ENCODE measurements at regions not wholly inside any gene's neighbourhood (a gene's known extent, or its start where the extent isn't known, plus 50 kb on each side); places are given as distances from the start of the nearest gene placed in this dataset.

DNA sequence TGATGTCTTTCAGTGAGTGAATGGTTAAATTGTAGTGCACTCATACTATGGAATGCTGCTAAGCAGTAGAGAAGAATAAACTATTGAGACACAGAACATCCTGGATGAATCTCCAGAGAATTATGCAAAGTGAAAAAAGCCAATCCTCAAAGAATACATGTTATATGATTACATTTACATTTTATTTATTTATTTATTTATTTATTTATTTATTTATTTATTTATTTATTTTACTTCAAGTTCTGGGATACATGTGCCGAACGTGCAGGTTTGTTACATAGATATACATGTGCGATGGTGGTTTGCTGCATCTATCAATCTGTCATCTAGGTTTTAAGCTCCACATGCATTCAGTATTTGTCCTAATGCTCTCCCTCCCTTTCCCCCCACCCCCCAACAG, 175.8 kb upstream of the VGLL2 start:
- Mint-ChIP-seq H3K27ac (no peak overlapping the region), H3K9me3 (ENCODE audit: low read depth) (peaks cover 26% of the 10 kb centered on the region), H3K4me1 (ENCODE audit: low read depth) (peaks cover 5% of the 10 kb centered on the region), H3K4me3 (ENCODE audit: low read depth) (no peak overlapping the region), H3K27me3 (no peaks in the 10 kb centered on the region), H3K36me3 (ENCODE audit: insufficient read depth) (no peaks in the 10 kb centered on the region)
- TF ChIP-seq, protein P1, sequence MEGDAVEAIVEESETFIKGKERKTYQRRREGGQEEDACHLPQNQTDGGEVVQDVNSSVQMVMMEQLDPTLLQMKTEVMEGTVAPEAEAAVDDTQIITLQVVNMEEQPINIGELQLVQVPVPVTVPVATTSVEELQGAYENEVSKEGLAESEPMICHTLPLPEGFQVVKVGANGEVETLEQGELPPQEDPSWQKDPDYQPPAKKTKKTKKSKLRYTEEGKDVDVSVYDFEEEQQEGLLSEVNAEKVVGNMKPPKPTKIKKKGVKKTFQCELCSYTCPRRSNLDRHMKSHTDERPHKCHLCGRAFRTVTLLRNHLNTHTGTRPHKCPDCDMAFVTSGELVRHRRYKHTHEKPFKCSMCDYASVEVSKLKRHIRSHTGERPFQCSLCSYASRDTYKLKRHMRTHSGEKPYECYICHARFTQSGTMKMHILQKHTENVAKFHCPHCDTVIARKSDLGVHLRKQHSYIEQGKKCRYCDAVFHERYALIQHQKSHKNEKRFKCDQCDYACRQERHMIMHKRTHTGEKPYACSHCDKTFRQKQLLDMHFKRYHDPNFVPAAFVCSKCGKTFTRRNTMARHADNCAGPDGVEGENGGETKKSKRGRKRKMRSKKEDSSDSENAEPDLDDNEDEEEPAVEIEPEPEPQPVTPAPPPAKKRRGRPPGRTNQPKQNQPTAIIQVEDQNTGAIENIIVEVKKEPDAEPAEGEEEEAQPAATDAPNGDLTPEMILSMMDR (IDR thresholded peaks at IDR 0.05; ENCODE audit: unreplicated experiment): no peak
- no peak for DNase-seq (ENCODE audit: low spot score, unreplicated experiment)

DNA sequence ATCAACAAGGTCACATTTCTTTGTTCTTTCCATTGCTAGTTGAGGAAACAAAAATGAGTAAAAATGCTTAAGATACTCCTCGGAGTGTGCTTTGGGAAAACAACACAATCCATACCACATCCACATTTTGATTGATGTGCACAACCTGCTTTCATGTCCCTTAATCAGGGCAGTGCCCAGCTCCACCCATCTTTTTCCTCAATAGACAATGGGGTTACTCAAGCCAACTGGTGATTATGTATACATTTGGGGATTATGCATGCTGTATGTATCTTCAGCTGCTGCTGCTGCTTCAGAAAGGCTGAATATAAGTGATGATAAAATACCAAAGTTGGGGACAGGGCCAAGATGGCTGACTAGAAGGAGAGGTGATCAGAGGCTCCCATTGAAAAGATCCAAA, 155.2 kb upstream of the VGLL2 start:
- no peaks in the 10 kb centered on the region for H3K27me3 Mint-ChIP-seq
- H3K4me3 Mint-ChIP-seq (ENCODE audit: low read depth): no peak overlapping the region
- TF ChIP-seq, protein P1 (IDR thresholded peaks at IDR 0.05; ENCODE audit: unreplicated experiment): no peak
- no peaks in the 10 kb centered on the region for H3K36me3 Mint-ChIP-seq (ENCODE audit: insufficient read depth)
- H3K4me1 Mint-ChIP-seq (ENCODE audit: low read depth): no peaks in the 10 kb centered on the region
- peaks cover 24% of the 10 kb centered on the region for H3K9me3 Mint-ChIP-seq (ENCODE audit: low read depth)
- H3K27ac Mint-ChIP-seq: no peak overlapping the region
- no peak for DNase-seq (ENCODE audit: low spot score, unreplicated experiment)

DNA sequence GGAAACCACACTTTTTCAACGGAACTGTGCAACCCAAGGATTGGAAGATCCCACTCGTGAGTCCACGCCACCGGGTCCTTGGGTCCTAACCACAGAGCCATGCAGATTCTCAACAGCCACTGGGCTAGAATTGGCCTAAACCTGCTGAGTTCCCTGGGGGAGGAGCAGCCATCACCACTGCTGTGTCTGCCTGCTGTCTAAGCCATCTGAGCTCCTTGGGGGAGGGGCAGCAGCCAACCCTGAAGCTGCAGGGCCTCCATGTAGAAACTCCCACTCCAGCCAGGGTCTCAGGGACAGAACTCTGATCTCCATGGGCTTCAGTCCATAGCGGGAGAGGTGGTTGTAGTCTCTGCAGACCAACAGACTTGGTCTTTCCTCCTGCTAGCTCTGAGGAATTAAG, 154.6 kb upstream of the VGLL2 start:
- H3K36me3 Mint-ChIP-seq (ENCODE audit: insufficient read depth): no peaks in the 10 kb centered on the region
- no peak overlapping the region for H3K4me3 Mint-ChIP-seq (ENCODE audit: low read depth)
- TF ChIP-seq, protein P1 (IDR thresholded peaks at IDR 0.05; ENCODE audit: unreplicated experiment): no peak
- no peaks in the 10 kb centered on the region for H3K27me3 Mint-ChIP-seq
- DNase-seq (ENCODE audit: low spot score, unreplicated experiment): no peak
- no peak overlapping the region for H3K27ac Mint-ChIP-seq
- H3K9me3 Mint-ChIP-seq (ENCODE audit: low read depth): peaks cover 27% of the 10 kb centered on the region
- H3K4me1 Mint-ChIP-seq (ENCODE audit: low read depth): no peaks in the 10 kb centered on the region

DNA sequence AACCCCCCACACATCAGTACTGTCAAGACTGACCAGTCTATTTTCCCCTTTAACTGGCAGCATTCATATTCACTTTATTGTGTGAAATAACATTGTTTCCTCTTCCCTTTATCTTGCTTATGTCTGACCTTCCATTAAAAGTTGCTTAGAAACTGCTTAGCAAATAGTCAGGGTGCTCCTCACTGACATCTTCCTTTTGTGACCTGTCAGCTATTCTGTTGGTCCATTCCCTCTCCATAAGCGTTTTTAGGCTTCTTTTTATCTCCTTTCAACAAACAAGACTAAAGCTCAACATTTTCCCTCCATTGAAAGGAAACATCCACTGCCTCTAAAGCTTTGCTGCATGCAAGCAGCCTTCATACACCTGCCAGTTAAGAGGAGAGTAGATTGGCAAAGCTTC, 147.7 kb upstream of the VGLL2 start:
- H3K4me1 Mint-ChIP-seq (ENCODE audit: low read depth): no peaks in the 10 kb centered on the region
- no peaks in the 10 kb centered on the region for H3K27me3 Mint-ChIP-seq
- H3K27ac Mint-ChIP-seq: no peak overlapping the region
- peaks cover 23% of the 10 kb centered on the region for H3K9me3 Mint-ChIP-seq (ENCODE audit: low read depth)
- no peak for DNase-seq (ENCODE audit: low spot score, unreplicated experiment)
- H3K4me3 Mint-ChIP-seq (ENCODE audit: low read depth): no peak overlapping the region
- TF ChIP-seq, protein P1 (IDR thresholded peaks at IDR 0.05; ENCODE audit: unreplicated experiment): no peak
- H3K36me3 Mint-ChIP-seq (ENCODE audit: insufficient read depth): no peaks in the 10 kb centered on the region

- Mint-ChIP-seq H3K27me3 (no peaks in the 10 kb centered on the region), H3K27ac (no peak overlapping the region), H3K4me3 (ENCODE audit: low read depth) (no peak overlapping the region), H3K36me3 (ENCODE audit: insufficient read depth) (no peaks in the 10 kb centered on the region), H3K4me1 (ENCODE audit: low read depth) (no peaks in the 10 kb centered on the region), H3K9me3 (ENCODE audit: low read depth) (peaks cover 21% of the 10 kb centered on the region)
- DNase-seq (ENCODE audit: low spot score, unreplicated experiment): no peak
- TF ChIP-seq, protein P1 (IDR thresholded peaks at IDR 0.05; ENCODE audit: unreplicated experiment): no peak
Measured at GRCh38 chr6:117118490-117118889, 146.9 kb upstream of the VGLL2 start.

Measured in progenitor cell of endocrine pancreas (in vitro differentiated cells).